Trophoblast cell (in vitro differentiated cells and primary cell): ENCODE measurements at regions not wholly inside any gene's neighbourhood (a gene's known extent, or its start where the extent isn't known, plus 50 kb on each side); places are given as distances from the start of the nearest gene placed in this dataset.

Experiments
- DNase-seq, 2 donors: peaks; one replicate each; pipeline ENCODE4 v3.0.0-alpha.2; 2016
- H2AFZ ChIP-seq: 2 replicates; pipeline ENCODE4 v1.6.1; 2013; ENCODE audit warnings: low read length, moderate library complexity, mild to moderate bottlenecking; ENCODE audit not compliant: insufficient read depth, poor library complexity
- H2AK5ac ChIP-seq: 2 replicates; pipeline ENCODE4 v1.6.1; 2013; ENCODE audit warnings: mild to moderate bottlenecking, low read length
- H2BK120ac ChIP-seq: 2 replicates; pipeline ENCODE4 v1.6.1; 2013; ENCODE audit warnings: low read length, mild to moderate bottlenecking, moderate library complexity; ENCODE audit not compliant: insufficient read depth, poor library complexity
- H2BK12ac ChIP-seq: 2 replicates; pipeline ENCODE4 v1.6.1; 2013; ENCODE audit warnings: mild to moderate bottlenecking, low read length, moderate library complexity
- H2BK5ac ChIP-seq: 2 replicates; pipeline ENCODE4 v1.6.1; 2013; ENCODE audit warnings: low read length, low read depth, moderate library complexity, mild to moderate bottlenecking; ENCODE audit not compliant: poor library complexity
- H3K14ac ChIP-seq: 2 replicates; pipeline ENCODE4 v1.6.1; 2013; ENCODE audit warnings: mild to moderate bottlenecking, low read length
- H3K18ac ChIP-seq: 2 replicates; pipeline ENCODE4 v1.6.1; 2013; ENCODE audit warnings: mild to moderate bottlenecking, low read length
- H3K23ac ChIP-seq: 2 replicates; pipeline ENCODE4 v1.6.1; 2013; ENCODE audit warnings: low read length
- H3K27ac ChIP-seq: 2 replicates; pipeline ENCODE4 v1.5.1; 2013; ENCODE audit warnings: low read depth, mild to moderate bottlenecking, inconsistent platforms, low read length, moderate library complexity
- H3K27me3 ChIP-seq: 2 replicates; pipeline ENCODE4 v1.6.1; 2013; ENCODE audit warnings: inconsistent platforms, mild to moderate bottlenecking, low read length, moderate library complexity; ENCODE audit not compliant: insufficient read depth
- H3K36me3 ChIP-seq, 2 experiments: 1 replicate in 1 of 2; 2 replicates in 1 of 2; pipeline ENCODE4 v1.6.1; 2013; ENCODE audit warnings: low read length in 2 of 2, mild to moderate bottlenecking in 2 of 2, moderate library complexity in 1 of 2; ENCODE audit not compliant: insufficient read depth in 2 of 2, control insufficient read depth in 1 of 2
- H3K4ac ChIP-seq: 2 replicates; pipeline ENCODE4 v1.6.1; 2013; ENCODE audit warnings: low read depth, mild to moderate bottlenecking, low read length, moderate library complexity
- H3K4me1 ChIP-seq, 2 experiments: 1 replicate in 1 of 2; 2 replicates in 1 of 2; pipeline ENCODE4 v1.6.1; 2013; ENCODE audit warnings: low read length in 2 of 2, mild to moderate bottlenecking in 2 of 2, moderate library complexity in 1 of 2; ENCODE audit not compliant: insufficient read depth in 2 of 2, control insufficient read depth in 1 of 2
- H3K4me2 ChIP-seq: 2 replicates; pipeline ENCODE4 v1.6.1; 2013; ENCODE audit warnings: inconsistent platforms, mild to moderate bottlenecking, low read length, moderate library complexity
- H3K4me3 ChIP-seq: 2 replicates; pipeline ENCODE4 v1.5.1; 2013; ENCODE audit warnings: mild to moderate bottlenecking, low read depth, low read length, inconsistent platforms
- H3K79me1 ChIP-seq: one replicate; pipeline ENCODE4 v1.6.1; 2013; ENCODE audit warnings: low read length
- H3K79me2 ChIP-seq: 2 replicates; pipeline ENCODE4 v1.6.1; 2013; ENCODE audit warnings: low read length, mild to moderate bottlenecking; ENCODE audit not compliant: control insufficient read depth, insufficient read depth, poor library complexity
- H3K9ac ChIP-seq: 2 replicates; pipeline ENCODE4 v1.6.1; 2013; ENCODE audit warnings: mild to moderate bottlenecking, low read length
- H3K9me3 ChIP-seq: 2 replicates; pipeline ENCODE4 v1.6.1; 2013; ENCODE audit warnings: low read depth, mild to moderate bottlenecking, control low read depth, inconsistent platforms, low read length; ENCODE audit not compliant: insufficient read depth
- H4K12ac ChIP-seq: 2 replicates; pipeline ENCODE4 v1.6.1; 2013; ENCODE audit warnings: low read depth, mild to moderate bottlenecking, low read length, moderate library complexity
- H4K8ac ChIP-seq: 2 replicates; pipeline ENCODE4 v1.6.1; 2013; ENCODE audit warnings: low read depth, mild to moderate bottlenecking, low read length, moderate library complexity
- H4K91ac ChIP-seq: one replicate; pipeline ENCODE4 v1.6.1; 2013; ENCODE audit warnings: low read depth, mild to moderate bottlenecking, low read length, moderate library complexity
- WGBS: extraction: QIAGEN DNeasy Blood & Tissue Kit; methylation state at CpG from one replicate; pipeline ENCODE4 v1.1.7; 2013; ENCODE audit warnings: missing lambda C conversion rate; ENCODE audit not compliant: insufficient read length, insufficient coverage; ENCODE audit errors: extremely low coverage; 5-methylcytosine and 5-hydroxymethylcytosine counted together

DNA sequence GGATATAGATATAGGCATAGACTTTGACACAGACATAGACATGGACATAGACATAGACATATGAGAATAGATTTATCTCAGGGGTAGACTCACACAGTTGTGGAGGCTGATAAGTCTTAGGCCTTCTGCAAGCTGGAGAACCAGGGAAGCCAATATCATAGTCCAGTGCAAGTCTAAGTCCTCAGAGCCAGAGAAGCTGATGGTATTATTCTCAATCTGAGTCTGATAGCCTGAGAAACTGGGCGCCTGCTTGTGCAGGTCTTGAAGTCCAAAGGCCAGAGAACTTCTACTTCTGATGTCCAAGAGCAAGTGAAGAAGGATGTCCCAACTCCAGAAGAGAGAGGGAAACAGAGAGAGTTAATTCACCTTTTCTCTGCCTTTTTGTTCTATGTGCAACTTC is 476.5 kb downstream of the SLC6A15 start:
- no peak overlapping the region for H3K4ac ChIP-seq
- H3K18ac ChIP-seq: no peak overlapping the region
- H3K79me1 ChIP-seq: no peaks in the 10 kb centered on the region

DNA sequence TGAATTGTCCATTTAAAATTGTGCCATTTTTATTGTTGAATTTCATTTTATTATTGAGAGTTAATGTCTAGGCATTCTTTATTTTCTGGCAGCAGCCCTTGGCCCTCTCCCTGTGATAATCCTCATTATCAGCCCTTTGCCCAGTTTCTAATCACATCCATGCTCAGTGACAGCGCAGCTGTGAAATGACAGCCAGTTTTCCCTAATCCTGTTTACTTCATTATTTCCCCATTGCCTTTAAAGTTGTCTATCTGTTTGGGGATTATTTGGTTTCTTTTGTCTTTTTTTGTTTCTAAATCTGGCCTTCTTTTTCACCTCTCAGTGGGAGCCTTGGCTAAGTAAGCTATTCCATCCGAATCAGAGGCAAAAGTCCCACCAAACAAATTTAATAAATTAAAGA is 476.9 kb downstream of the SLC6A15 start:
- Histone ChIP-seq H3K9ac (no peak overlapping the region), H3K4me3 (no peak overlapping the region), H4K12ac (no peak overlapping the region), H3K79me2 (no peaks in the 10 kb centered on the region), H3K36me3 (no peaks in the 10 kb centered on the region), H3K4me1 (no peaks in the 10 kb centered on the region), H3K27ac (no peak overlapping the region), H4K91ac (no peak overlapping the region), H3K9me3 (no peaks in the 10 kb centered on the region), H2BK5ac (no peak overlapping the region), H2BK120ac (no peak overlapping the region), H3K4ac (no peak overlapping the region), H3K18ac (no peak overlapping the region), H4K8ac (no peak overlapping the region), H2AFZ (no peak overlapping the region), H2BK12ac (no peak overlapping the region), H2AK5ac (no peak overlapping the region), H3K23ac (no peak overlapping the region), H3K14ac (no peak overlapping the region), H3K27me3 (no peaks in the 10 kb centered on the region), H3K4me2 (no peak overlapping the region), H3K79me1 (no peaks in the 10 kb centered on the region)
- no CpG with 5 or more reads among the region's 2 CpGs for WGBS
- no peak for DNase-seq

More for the DNA sequence above, 476.5 kb downstream of the SLC6A15 start:
- no peak overlapping the region for H2BK120ac ChIP-seq
- H3K36me3 ChIP-seq: no peaks in the 10 kb centered on the region
- H2BK5ac ChIP-seq: no peak overlapping the region
- no peak overlapping the region for H4K12ac ChIP-seq
- DNase-seq: no peak
- H3K9ac ChIP-seq: no peak overlapping the region
- H4K91ac ChIP-seq: no peak overlapping the region
- H2BK12ac ChIP-seq: no peak overlapping the region
- H3K4me2 ChIP-seq: no peak overlapping the region
- H2AK5ac ChIP-seq: no peak overlapping the region
- no peak overlapping the region for H4K8ac ChIP-seq
- no peak overlapping the region for H3K4me3 ChIP-seq
- no peaks in the 10 kb centered on the region for H3K4me1 ChIP-seq
- H3K27ac ChIP-seq: no peak overlapping the region
- no peak overlapping the region for H3K23ac ChIP-seq
- H3K9me3 ChIP-seq: no peaks in the 10 kb centered on the region
- H3K14ac ChIP-seq: no peak overlapping the region
- WGBS: no CpG with 5 or more reads among the region's 1 CpG
- no peaks in the 10 kb centered on the region for H3K79me2 ChIP-seq
- H2AFZ ChIP-seq: no peak overlapping the region
- H3K27me3 ChIP-seq: no peaks in the 10 kb centered on the region

DNA sequence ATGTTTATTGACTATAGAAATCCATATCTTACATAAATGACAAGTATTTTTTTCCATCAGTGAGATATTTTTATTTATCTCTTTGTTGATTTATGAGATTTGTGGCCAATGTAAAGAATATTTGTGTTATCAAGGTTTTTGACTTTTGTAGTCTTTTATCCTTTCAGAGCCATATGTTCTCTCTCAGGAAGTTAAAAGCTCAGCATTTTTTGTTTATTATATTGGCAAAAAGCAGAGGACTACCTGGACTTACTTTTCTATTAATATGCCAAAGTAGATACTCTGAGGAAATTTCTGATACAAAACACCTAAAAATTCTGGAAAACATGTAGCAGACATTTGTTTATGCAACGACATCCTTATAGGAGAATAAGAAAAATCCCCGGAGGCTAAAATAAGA is 490.3 kb downstream of the SLC6A15 start:
- Histone ChIP-seq H3K27me3 (no peaks in the 10 kb centered on the region), H3K27ac (no peak overlapping the region), H2AK5ac (no peak overlapping the region), H3K14ac (no peak overlapping the region), H3K4ac (no peak overlapping the region), H2BK12ac (no peak overlapping the region), H2BK120ac (no peak overlapping the region), H2AFZ (no peak overlapping the region), H3K4me1 (no peaks in the 10 kb centered on the region), H3K36me3 (no peaks in the 10 kb centered on the region), H3K79me1 (no peaks in the 10 kb centered on the region), H3K9me3 (no peaks in the 10 kb centered on the region), H4K8ac (no peak overlapping the region), H3K23ac (no peak overlapping the region), H3K18ac (no peak overlapping the region), H3K79me2 (no peaks in the 10 kb centered on the region), H4K12ac (no peak overlapping the region), H3K9ac (no peak overlapping the region), H2BK5ac (no peak overlapping the region), H3K4me2 (no peak overlapping the region), H3K4me3 (no peak overlapping the region), H4K91ac (no peak overlapping the region)
- no peak for DNase-seq
- WGBS: no CpG with 5 or more reads among the region's 2 CpGs

DNA sequence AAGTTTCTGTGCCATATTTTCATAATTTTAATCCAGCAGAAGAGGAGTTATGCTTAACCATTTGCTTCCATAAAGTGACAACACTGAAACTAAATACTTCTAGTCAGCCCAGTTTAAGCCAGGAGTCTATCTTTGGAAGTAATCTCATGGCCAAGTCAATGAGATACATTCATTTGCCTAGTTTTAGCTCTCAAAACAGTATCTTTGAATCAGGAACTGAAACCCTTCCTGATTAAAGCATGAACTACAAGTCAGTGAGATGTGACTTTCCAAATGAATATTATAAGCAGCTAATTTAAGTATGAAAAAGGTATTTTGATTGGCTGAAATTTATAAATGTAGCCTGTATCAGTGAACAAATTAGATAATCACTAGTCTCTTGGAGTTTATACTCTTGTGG is 491.5 kb downstream of the SLC6A15 start:
- no peak overlapping the region for H3K4me3 ChIP-seq
- no peaks in the 10 kb centered on the region for H3K9me3 ChIP-seq
- no peak overlapping the region for H3K18ac ChIP-seq
- H2BK12ac ChIP-seq: no peak overlapping the region
- H3K23ac ChIP-seq: no peak overlapping the region
- H3K9ac ChIP-seq: no peak overlapping the region
- H3K79me1 ChIP-seq: no peaks in the 10 kb centered on the region
- H4K91ac ChIP-seq: no peak overlapping the region
- H3K27ac ChIP-seq: no peak overlapping the region
- no peak overlapping the region for H2BK120ac ChIP-seq
- H4K12ac ChIP-seq: no peak overlapping the region
- no peaks in the 10 kb centered on the region for H3K27me3 ChIP-seq
- no peak overlapping the region for H2AFZ ChIP-seq
- H3K79me2 ChIP-seq: no peaks in the 10 kb centered on the region
- no peak for DNase-seq
- no peak overlapping the region for H2AK5ac ChIP-seq
- no peaks in the 10 kb centered on the region for H3K4me1 ChIP-seq
- H3K4me2 ChIP-seq: no peak overlapping the region
- H3K36me3 ChIP-seq: no peaks in the 10 kb centered on the region
- H2BK5ac ChIP-seq: no peak overlapping the region
- no peak overlapping the region for H4K8ac ChIP-seq
- no peak overlapping the region for H3K4ac ChIP-seq
- H3K14ac ChIP-seq: no peak overlapping the region

DNA sequence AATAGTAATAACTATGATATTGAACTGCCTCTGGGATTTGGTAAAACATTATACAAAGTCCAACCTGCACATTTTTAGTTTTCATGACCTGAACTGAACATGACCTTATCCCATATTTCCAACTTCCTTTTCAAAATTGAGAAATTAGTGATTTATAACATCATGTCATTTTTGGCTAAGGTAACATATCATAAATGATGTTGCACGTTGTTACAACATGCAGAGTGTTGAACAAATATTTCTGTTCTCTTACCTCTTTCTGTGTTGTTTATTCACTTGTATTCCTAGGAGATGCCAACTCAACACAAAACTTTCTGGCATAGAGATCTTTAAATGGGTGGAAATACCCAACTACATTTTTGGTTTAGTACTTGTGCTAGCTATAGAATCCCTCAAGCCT is 496.0 kb downstream of the SLC6A15 start:
- Histone ChIP-seq H3K79me1 (no peaks in the 10 kb centered on the region), H4K91ac (no peak overlapping the region), H3K14ac (no peak overlapping the region), H3K27ac (no peak overlapping the region), H3K4me3 (no peak overlapping the region), H3K79me2 (no peaks in the 10 kb centered on the region), H3K27me3 (no peaks in the 10 kb centered on the region), H2BK12ac (no peak overlapping the region), H4K12ac (no peak overlapping the region), H3K9ac (no peak overlapping the region), H3K4me1 (no peaks in the 10 kb centered on the region), H3K18ac (no peak overlapping the region), H4K8ac (no peak overlapping the region), H2BK5ac (no peak overlapping the region), H3K36me3 (no peaks in the 10 kb centered on the region), H3K23ac (no peak overlapping the region), H3K4me2 (no peak overlapping the region), H3K4ac (no peak overlapping the region), H3K9me3 (no peaks in the 10 kb centered on the region), H2BK120ac (no peak overlapping the region), H2AFZ (no peak overlapping the region), H2AK5ac (no peak overlapping the region)
- no CpG with 5 or more reads among the region's 1 CpG for WGBS
- DNase-seq: no peak
